ENCODE measurements at regions not wholly inside any gene's neighbourhood (a gene's known extent, or its start where the extent isn't known, plus 50 kb on each side); places are given as distances from the start of the nearest gene placed in this dataset.

- no peaks in the 10 kb centered on the region for H3K36me3 ChIP-seq
- no peaks in the 10 kb centered on the region for H3K9me3 ChIP-seq
- H3K4me3 ChIP-seq, result no peak overlapping the region
- TF ChIP-seq CTCF (IDR thresholded peaks at IDR 0.05), result no peak
- no peak for DNase-seq (ENCODE audit: low spot score)
- no peaks in the 10 kb centered on the region for H3K27me3 ChIP-seq
- no peak overlapping the region for H3K27ac ChIP-seq
- no peaks in the 10 kb centered on the region for H3K4me1 ChIP-seq
Observed at GRCh38 chr14:25843481-25844470, 754.1 kb downstream of the NOVA1 start.

- Histone ChIP-seq H3K4me3 (no peak overlapping the region), H3K9me3 (no peaks in the 10 kb centered on the region), H3K4me1 (no peaks in the 10 kb centered on the region), H3K27ac (no peak overlapping the region), H3K36me3 (no peaks in the 10 kb centered on the region), H3K27me3 (no peaks in the 10 kb centered on the region)
- no peak for DNase-seq (ENCODE audit: low spot score)
- no peak for TF ChIP-seq CTCF (IDR thresholded peaks at IDR 0.05)
Observed at GRCh38 chr14:25841226-25841625, 756.6 kb downstream of the NOVA1 start.

GRCh38 chr14:25837551-25837965 lies 760.3 kb downstream of the NOVA1 start:
- DNase-seq (ENCODE audit: low spot score), result no peak
- H3K27me3 ChIP-seq, result no peaks in the 10 kb centered on the region
- no peak for TF ChIP-seq CTCF (IDR thresholded peaks at IDR 0.05)

GRCh38 chr14:25836636-25837035 lies 761.2 kb downstream of the NOVA1 start:
- H3K27me3 ChIP-seq, result no peaks in the 10 kb centered on the region
- no peaks in the 10 kb centered on the region for H3K4me1 ChIP-seq
- no peak overlapping the region for H3K4me3 ChIP-seq
- H3K27ac ChIP-seq, result no peak overlapping the region
- no peak for DNase-seq (ENCODE audit: low spot score)
- TF ChIP-seq CTCF (IDR thresholded peaks at IDR 0.05), result no peak
- H3K36me3 ChIP-seq, result no peaks in the 10 kb centered on the region
- H3K9me3 ChIP-seq, result no peaks in the 10 kb centered on the region

More at GRCh38 chr14:25837551-25837965, 760.3 kb downstream of the NOVA1 start:
- no peaks in the 10 kb centered on the region for H3K9me3 ChIP-seq
- no peaks in the 10 kb centered on the region for H3K36me3 ChIP-seq
- no peak overlapping the region for H3K27ac ChIP-seq
- H3K4me1 ChIP-seq, result no peaks in the 10 kb centered on the region
- no peak overlapping the region for H3K4me3 ChIP-seq

- Histone ChIP-seq H3K27me3 (no peaks in the 10 kb centered on the region), H3K27ac (no peak overlapping the region), H3K4me1 (no peaks in the 10 kb centered on the region), H3K36me3 (no peaks in the 10 kb centered on the region), H3K4me3 (no peak overlapping the region), H3K9me3 (no peaks in the 10 kb centered on the region)
- no peak for DNase-seq (ENCODE audit: low spot score)
- peak in 1 of 2 donors; percentile 24 for TF ChIP-seq CTCF (IDR thresholded peaks at IDR 0.05)
Observed at GRCh38 chr14:25833341-25834126, 764.3 kb downstream of the NOVA1 start.

Data from right atrium auricular region (tissue), 2 donors.